AG20443 (cell line): ENCODE measurements at regions not wholly inside any gene's neighbourhood (a gene's known extent, or its start where the extent isn't known, plus 50 kb on each side); places are given as distances from the start of the nearest gene placed in this dataset.

Experiments
- DNase-seq: peaks from one replicate; pipeline ENCODE4 v3.0.0; 2012; ENCODE audit warnings: low spot score, mixed read lengths

- no peak for DNase-seq
Observed at GRCh38 chr7:51666751-51667150, 350.1 kb upstream of the COBL start.

GRCh38 chr7:51666266-51666665 is 349.7 kb upstream of the COBL start:
- DNase-seq: no peak

- DNase-seq: no peak
Observed at GRCh38 chr7:51665045-51665780, 348.6 kb upstream of the COBL start.

GRCh38 chr7:51660516-51660915 is 343.9 kb upstream of the COBL start:
- no peak for DNase-seq

GRCh38 chr7:51658684-51659083 is 342.1 kb upstream of the COBL start:
- DNase-seq: no peak

- no peak for DNase-seq
Observed at GRCh38 chr7:51647931-51648351, 331.3 kb upstream of the COBL start.

GRCh38 chr7:51647486-51647885 is 330.9 kb upstream of the COBL start:
- no peak for DNase-seq

GRCh38 chr7:51645702-51646298 is 329.2 kb upstream of the COBL start:
- DNase-seq: no peak

GRCh38 chr7:51645255-51645654 is 328.6 kb upstream of the COBL start:
- DNase-seq: no peak

GRCh38 chr7:51644216-51644615 is 327.6 kb upstream of the COBL start:
- DNase-seq: no peak

GRCh38 chr7:51640841-51641240 is 324.2 kb upstream of the COBL start:
- no peak for DNase-seq

- no peak for DNase-seq
Observed at GRCh38 chr7:51639661-51640334, 323.2 kb upstream of the COBL start.

GRCh38 chr7:51636503-51636902 is 319.9 kb upstream of the COBL start:
- no peak for DNase-seq

GRCh38 chr7:51635775-51636174 is 319.2 kb upstream of the COBL start:
- DNase-seq: no peak

GRCh38 chr7:51634538-51634937 is 317.9 kb upstream of the COBL start:
- DNase-seq: no peak

- no peak for DNase-seq
Observed at GRCh38 chr7:51634025-51634424, 317.4 kb upstream of the COBL start.

GRCh38 chr7:51633596-51633995 is 317.0 kb upstream of the COBL start:
- no peak for DNase-seq

- no peak for DNase-seq
Observed at GRCh38 chr7:51633006-51633405, 316.4 kb upstream of the COBL start.

- no peak for DNase-seq
Observed at GRCh38 chr7:51630933-51631332, 314.3 kb upstream of the COBL start.

GRCh38 chr7:51629206-51629605 is 312.6 kb upstream of the COBL start:
- DNase-seq: no peak

- no peak for DNase-seq
Observed at GRCh38 chr7:51621956-51622355, 305.3 kb upstream of the COBL start.

- DNase-seq: no peak
Observed at GRCh38 chr7:51620706-51621105, 304.1 kb upstream of the COBL start.

- DNase-seq: no peak
Observed at GRCh38 chr7:51619880-51620279, 303.3 kb upstream of the COBL start.
